Thyroid gland (tissue), 4 donors: ENCODE measurements at regions not wholly inside any gene's neighbourhood (a gene's known extent, or its start where the extent isn't known, plus 50 kb on each side); places are given as distances from the start of the nearest gene placed in this dataset.

Experiments
- POLR2A ChIP-seq, 2 donors: fragments of 450-650 bp; IDR thresholded peaks; one replicate each; pipeline ENCODE4 v1.6.1; 2017; ENCODE audit warnings: antibody characterized with exemption in 2 of 2, mild to moderate bottlenecking in 2 of 2, moderate library complexity in 1 of 2
- TF ChIP-seq, protein P1 (sequence below), 6 experiments: fragments of 200-600 bp in 3 of 6; fragments of 450-650 bp in 3 of 6; sonication (generic) in 3 of 6; IDR thresholded peaks; one replicate each; pipeline ENCODE4 v1.5.1; 2016 to 2019; ENCODE audit warnings: antibody characterized with exemption in 6 of 6, mild to moderate bottlenecking in 2 of 6, inconsistent platforms in 1 of 6, moderate library complexity in 1 of 6

DNA sequence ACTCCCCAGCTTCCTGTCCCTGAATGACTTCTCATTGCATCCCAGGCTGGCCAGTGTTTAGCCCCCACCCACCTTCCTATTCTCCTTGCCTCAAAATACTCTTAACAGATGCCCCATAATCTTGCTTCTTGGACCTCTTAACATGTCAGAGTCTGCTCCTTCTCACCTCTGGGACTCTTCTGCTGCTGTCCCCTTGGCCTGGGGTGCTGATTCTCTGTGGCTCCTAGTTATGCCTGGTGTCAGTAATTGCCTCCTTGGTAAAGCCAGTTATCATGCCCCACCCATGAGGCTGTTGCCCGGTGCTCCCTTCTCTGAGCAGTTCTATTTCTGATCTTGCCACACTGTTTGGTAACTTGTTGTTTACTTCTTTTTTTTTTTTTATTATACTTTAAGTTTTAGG is 256.8 kb downstream of the STIM2 start:
- TF ChIP-seq, protein P1, sequence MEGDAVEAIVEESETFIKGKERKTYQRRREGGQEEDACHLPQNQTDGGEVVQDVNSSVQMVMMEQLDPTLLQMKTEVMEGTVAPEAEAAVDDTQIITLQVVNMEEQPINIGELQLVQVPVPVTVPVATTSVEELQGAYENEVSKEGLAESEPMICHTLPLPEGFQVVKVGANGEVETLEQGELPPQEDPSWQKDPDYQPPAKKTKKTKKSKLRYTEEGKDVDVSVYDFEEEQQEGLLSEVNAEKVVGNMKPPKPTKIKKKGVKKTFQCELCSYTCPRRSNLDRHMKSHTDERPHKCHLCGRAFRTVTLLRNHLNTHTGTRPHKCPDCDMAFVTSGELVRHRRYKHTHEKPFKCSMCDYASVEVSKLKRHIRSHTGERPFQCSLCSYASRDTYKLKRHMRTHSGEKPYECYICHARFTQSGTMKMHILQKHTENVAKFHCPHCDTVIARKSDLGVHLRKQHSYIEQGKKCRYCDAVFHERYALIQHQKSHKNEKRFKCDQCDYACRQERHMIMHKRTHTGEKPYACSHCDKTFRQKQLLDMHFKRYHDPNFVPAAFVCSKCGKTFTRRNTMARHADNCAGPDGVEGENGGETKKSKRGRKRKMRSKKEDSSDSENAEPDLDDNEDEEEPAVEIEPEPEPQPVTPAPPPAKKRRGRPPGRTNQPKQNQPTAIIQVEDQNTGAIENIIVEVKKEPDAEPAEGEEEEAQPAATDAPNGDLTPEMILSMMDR (IDR thresholded peaks at IDR 0.05): no peak
- no peak for TF ChIP-seq POLR2A (IDR thresholded peaks at IDR 0.05)
